NCI-H187 (cell line): ENCODE measurements at regions not wholly inside any gene's neighbourhood (a gene's known extent, or its start where the extent isn't known, plus 50 kb on each side); places are given as distances from the start of the nearest gene placed in this dataset.

ENCODE experiments used
- DNase-seq, 2 experiments: peaks; one replicate each; lab custom pipeline; 2025; lab: John Stamatoyannopoulos, UW

DNA sequence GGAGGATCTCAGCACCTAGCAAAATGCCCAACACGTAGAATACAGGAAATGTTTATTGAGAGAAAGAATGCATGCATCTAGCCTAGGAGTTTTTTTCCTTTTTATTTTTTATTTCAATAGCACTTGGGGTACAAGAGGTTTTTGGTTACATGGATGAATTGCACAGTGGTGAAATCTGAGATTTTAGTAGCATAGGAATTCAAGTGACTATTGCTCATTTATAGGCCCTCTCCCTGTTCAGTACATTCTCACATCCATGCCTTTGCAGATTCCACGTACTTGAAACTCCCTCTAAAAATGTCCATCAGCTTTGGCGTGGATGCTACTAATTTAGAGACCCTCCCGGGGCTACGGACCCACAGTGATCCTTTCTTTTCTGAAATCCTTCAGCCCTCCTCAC lies 61.7 kb upstream of the PIAS1 start:
- no peak for DNase-seq

DNA sequence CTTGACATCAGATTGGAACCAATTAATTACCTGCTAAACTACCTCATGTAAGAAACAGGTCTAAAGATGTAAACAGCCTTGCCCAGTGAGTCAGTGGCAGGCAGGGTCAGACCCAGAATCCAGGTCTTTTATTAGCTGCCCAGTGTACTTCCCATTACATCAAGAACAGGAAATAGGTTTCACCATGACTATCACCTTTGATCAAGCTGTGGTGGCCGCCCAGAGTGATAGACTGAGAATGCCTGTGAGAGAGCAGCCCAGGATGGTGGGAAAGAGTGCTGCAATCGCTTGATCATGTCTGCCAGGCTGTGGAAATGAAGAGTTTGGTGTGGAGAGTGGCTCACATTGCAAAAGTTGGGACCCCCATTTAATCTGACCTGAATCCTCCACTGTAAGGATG lies 61.3 kb upstream of the PIAS1 start:
- no peak for DNase-seq

DNA sequence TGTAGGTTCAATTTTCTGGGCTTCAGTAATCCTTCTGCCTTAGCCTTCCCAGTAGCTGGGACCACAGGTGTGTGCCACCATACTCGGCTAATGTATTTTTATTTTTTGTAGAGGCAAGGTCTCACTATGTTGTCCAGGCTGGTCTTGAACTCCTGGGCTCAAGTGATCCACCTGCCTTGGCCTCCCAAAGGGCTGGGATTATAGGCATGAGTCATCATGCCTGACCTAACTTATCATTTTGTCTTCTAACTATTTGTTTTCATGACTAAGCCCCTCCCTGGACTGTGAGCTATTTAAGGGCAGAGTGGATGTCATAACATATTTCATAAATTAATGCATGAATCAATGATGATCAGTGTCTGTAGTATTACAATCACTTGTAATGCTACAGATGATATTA lies 56.1 kb upstream of the PIAS1 start:
- DNase-seq, result no peak

DNA sequence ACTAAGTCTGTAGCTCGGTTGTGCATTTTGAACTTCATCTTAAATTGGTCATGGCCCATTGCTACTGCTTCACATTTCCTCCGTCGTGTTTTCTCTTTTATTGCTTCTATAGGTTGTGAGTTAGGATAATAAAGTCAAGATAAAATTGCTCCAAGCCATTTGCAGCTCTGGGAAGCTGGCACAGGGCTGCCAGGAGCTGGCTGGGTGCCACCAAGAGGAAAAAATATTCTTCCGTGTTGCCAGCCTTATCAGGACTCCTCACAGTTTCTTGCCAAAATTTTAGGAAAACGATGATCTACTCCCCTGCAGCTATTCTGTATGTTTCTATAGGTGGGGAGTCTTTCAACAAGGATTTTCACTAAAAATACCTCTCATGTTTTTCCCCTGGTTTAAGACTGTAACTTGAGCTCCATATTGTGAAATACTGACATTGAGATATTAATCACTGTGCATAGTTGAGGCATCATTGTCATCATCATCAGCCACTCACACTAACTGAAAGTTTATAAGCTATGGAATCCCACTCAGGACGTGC lies 55.4 kb upstream of the PIAS1 start:
- DNase-seq, result no peak

DNA sequence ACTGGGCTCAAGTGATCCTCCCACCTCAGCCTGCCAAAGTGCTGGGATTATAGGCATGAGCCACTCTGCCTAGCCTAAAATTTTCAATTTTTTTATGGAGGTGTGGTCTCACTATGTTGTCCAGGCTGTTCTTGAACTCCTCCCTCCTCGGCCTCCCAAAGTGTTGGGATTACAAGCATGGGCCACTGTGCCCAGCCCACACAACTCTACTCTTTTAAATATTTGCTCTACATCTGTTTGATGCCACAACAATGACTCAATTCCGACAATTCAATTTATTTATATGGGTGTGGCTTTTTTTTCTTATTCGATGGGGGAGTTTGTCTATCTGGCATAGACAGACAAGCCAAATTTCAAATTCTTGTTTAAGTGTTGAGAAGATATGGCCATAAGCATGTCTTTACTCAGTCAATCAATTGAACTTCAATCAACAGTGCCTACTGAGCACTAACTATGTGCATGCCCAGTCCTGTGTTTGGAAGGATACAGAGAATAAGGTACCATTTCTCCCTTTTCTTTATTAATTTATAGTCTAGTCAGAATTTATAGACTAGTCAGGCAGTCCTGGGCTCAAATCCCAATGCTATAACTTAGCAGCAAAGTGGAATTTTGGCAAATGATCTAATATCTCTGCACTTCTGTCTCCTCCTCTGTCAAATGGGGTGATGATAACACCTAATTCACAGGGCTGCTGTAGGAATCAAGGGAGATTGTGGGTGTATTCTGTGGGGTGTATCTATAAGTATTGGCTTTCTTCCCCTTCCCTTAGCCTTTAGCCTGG lies 54.6 kb upstream of the PIAS1 start:
- no peak for DNase-seq

DNA sequence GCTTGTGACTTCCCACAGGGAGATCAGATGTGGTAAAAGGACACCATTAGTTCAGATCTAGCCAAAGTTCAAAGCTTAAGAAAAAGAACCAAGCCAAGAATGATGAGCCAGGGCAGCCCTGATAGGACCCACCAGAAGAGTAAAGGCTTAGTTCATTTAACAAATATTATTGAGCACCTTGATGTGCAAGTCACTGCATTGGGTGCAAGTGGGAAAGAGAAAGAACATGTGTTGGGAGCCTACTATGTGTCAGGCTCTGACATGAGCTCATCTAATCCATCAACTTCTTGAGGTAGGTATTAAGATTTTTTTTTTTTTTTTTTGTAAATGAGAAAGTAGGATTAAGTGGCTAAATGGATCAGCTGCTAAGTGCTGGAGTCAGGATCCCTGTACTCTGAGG lies 53.4 kb upstream of the PIAS1 start:
- DNase-seq, result no peak

DNA sequence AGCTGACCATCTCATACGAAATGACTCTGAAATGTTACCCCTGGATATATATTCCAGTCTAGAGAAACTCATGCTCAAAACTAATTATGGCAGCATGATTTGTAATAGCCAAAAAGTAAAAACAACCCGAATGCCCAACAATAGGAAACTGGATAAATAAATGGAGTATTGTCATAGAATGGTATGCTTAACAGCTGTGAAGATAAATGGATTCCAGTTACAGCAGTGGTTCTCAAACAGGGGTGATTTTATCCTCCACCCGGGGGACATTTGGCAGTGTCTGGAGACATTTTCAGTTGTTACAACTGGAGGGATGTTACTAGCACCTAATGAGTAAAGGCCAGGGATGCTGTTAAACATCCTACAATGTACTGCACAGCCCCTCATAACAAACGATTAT lies 52.3 kb upstream of the PIAS1 start:
- DNase-seq, result no peak

DNA sequence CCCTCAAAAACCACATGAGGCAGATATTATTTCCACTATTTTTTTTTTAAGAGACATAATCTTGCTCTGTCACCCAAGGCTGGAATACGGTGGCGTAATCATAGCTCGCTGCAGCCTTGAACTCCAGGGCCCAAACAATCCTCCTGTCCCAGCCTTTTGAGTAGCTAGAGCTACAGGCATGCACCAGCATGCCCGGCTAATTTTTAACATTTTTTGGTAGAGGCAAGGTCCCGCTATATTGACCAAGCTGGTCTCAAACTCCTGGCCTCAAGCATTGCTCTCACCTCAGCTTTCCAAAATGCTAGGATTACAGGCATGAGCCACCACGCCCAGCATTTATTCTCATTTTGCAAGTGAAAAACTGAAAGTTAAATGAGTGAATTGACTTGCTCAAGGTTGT lies 50.8 kb upstream of the PIAS1 start:
- no peak for DNase-seq
